DMS 273 (cell line): ENCODE measurements at regions not wholly inside any gene's neighbourhood (a gene's known extent, or its start where the extent isn't known, plus 50 kb on each side); places are given as distances from the start of the nearest gene placed in this dataset.

ENCODE experiments used
- DNase-seq: peaks from one replicate; lab custom pipeline; 2025; ENCODE audit not compliant: unreplicated experiment; lab: John Stamatoyannopoulos, UW

GRCh38 chr4:175369087-175369486 is 443.0 kb downstream of the GPM6A start:
- DNase-seq: no peak

GRCh38 chr4:175371091-175371490 is 441.0 kb downstream of the GPM6A start:
- DNase-seq: no peak

DNA sequence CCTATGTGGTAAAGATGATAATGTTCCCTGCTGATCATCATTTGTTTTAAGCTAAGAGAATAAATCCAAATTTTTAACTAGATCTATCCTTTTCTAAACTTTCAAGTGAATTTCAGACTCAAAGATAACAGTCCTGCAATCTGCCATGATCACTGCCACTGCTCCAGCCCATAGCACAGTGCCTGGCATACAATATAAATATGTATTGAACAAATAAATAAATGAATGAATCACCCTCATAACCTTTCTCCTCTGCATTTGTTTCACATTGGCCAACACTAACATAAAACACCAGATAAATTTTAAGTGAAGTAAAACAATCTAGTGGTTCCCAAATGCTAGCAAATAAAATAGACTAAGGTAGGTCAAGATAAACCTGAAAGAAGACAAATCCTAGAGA is 439.0 kb downstream of the GPM6A start:
- DNase-seq: no peak

DNA sequence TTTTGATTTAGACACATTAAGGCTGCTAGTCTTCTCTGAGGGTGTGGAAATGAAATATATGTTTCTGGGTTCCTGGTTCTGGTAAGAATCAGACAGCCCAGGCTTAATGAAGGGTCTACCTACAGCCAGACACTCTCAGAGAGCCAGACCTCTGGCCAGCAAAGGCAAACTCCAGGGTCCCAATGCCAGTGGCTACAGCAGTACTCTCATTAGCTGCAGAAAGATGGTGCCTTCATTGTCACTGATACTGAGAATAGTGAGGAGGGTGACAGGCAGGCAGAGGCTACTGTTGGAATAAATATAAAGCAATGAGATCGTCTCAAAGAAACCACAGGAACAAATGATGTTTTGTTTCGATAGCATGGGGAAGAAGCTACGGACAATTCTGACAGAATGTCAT is 437.6 kb downstream of the GPM6A start:
- DNase-seq: no peak

- DNase-seq: no peak
These were observed 435.6 kb downstream of the GPM6A start for GRCh38 chr4:175376287-175376977.

DNA sequence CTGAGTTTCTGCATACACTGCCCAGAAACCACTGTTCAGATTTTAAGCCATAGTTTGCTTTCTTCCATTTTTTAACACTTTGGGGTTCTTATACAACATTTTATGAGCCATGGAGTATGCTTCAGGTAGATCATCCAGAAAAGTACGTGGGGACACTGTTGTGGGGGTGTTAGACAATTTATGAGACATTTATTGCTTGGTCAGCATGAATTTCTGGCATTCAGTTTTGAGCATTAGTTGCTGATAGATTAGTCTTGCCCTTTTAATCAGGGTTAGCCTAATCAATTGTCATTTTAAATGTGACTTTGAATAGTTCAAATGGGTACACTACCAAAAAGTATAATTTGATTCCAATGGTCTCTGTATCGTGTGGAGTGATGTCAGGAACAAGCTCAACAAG is 434.9 kb downstream of the GPM6A start:
- DNase-seq: no peak

DNA sequence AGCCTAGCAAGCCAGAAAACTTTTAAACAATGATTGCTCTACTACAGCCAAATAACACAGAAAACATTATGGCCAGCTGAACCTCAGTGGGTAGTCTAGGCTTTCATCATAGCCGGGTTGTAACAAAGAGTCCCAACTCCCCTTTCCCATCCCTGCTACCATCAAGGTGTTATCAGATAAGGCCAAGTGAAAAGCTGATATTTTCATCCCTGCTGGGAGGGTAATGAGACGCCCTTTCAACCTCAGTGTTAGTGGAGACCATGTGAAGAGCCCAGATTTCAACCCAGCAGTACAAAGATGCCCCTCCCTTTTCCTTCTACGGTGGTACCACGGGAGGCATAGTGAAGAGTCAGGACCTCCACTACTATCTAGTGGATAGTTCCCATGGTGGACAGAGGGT is 433.7 kb downstream of the GPM6A start:
- DNase-seq: no peak

DNA sequence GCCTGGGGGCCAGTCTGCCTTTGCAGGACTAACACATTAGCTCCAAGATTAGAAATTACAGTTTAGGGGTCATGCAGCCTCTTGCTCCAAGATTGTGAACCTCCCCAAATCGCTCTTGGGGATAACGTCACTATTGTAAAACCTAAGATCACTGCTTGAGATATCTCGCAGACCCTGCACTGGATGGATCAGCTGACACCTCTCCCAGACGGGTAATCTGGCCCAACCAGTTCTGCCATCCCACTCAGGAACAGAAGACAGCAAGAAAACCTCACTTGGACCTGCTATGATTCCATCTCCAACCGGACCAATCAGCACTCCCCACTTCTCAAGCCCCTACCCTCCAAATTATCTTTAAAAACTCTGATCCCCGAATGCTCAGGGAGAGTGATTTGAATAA is 431.2 kb downstream of the GPM6A start:
- no peak for DNase-seq

DNA sequence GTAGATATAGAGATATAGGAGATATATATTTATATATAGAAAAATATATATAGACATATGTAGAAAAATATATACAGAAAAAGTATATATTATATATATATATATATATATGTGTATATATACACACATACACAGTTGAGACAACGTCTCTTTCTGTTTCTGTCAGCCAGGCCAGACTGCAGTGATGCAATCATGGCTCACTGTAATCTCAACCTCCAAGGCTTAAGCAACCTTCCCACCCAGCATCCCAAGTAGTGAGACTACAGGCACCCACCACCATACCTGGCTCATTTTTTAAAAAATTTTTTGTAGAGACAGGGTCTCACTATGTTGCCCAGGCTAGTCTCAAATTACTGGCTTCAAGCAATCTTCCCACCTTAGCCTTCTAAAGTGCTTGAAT is 426.3 kb downstream of the GPM6A start:
- no peak for DNase-seq

DNA sequence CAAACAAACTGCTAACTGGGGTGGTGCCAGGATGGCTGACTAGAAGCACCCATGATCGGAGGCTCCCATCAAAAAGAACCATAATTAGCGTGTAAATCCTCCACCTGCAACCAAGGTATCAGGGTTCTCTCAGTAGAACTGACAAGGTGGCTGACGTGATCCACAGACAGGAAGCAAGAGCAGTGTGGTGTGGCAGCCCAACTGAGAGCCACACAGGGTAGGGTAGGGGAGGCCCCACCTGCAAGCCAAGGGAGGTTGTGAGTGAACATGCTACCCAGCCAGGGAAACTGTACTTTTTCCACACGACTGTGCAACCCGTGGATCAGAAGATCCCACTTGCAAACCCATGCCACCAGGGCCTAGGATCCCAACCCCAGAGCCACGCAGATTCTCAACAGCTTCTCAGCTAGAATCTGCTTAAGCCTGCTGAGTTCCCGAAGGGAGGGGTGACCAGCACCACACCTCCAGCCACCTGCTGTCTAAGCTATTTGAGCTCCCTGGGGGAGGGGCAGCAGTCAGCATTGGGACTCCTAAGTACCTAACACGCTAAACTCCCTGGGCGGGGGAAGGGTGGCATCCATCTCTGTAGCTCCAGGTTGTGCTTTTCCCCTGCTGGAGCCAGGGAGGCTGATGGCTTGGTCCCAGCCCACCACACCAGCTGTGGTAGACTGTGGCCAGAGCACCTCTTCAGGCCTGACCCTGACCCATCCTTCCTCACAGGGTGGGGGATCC is 425.1 kb downstream of the GPM6A start:
- no peak for DNase-seq

GRCh38 chr4:175394208-175394607 is 417.9 kb downstream of the GPM6A start:
- no peak for DNase-seq

DNA sequence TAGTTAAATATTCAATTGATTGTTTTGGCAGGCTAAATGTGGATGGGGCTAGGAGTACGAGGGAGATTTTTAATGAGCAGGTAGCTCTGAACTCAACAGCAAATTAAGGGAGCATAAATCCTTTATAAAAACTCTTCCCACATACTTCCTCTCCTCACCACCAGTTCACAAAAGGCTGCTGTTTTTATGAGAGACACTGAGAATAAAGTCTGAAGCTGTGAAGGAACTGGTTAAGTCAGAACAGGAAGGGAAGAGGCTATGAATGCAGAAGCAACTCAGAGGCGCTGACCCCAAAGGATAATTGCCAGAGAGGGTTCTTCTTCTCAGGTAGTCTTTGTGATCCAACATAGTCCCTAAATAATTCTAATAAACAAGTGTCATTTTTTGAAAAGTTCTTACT is 406.1 kb downstream of the GPM6A start:
- DNase-seq: no peak

DNA sequence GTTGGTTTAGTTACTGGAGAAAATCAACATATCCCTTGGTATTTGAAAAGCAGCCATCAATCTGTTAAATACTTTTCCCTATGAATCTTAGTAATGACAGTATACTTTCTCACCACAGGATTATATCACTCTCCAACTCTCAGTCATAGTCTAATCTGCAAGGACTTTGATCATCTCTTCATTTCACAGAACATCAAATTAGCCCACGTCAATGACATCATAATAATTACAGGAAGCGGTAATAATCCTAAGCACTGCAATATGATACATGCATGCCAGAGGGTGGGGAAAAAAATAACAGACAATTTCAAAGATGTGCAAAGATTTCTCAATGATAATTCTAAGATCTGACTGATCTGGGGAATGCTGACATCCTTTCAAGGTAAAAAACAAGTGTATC is 404.1 kb downstream of the GPM6A start:
- DNase-seq: no peak

DNA sequence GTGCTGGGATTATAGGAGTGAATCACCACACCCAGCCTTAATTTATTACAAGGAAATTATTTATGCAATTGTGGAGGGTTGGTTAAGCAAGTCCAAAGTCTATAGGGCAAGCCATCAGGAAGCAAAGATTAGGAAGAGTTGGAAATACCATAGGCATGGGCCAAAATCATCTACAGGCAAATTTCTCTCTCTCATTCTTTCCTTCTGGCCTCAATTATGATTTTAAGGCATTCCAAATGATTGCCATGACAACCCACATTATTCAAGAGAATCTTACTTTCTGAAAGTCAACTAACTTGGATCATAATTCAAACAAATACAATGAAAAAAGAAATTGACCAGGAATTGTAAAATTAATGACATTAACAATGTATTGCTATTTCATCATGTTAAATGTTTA is 400.8 kb downstream of the GPM6A start:
- DNase-seq: no peak

- DNase-seq: no peak
These were observed 399.9 kb downstream of the GPM6A start for GRCh38 chr4:175412161-175412560.

DNA sequence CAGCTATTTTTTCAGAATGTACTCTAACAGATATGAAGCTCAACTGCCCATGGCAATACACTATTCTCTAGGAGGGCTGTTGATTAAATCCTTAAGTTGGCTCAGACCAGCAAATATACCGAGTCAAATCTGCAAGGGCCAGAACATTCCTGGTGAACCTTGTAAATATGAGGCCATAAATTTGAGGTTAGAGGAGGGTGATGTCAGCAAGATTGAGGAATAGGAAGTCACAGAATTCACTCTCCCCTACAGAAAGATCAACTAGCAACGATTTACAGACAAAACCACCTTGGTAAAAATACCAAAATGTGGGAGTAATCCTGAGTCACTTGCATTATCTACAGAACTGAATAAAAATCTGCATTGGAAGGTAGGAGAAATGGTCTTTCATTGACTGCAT is 399.3 kb downstream of the GPM6A start:
- DNase-seq: no peak

GRCh38 chr4:175413561-175413960 is 398.5 kb downstream of the GPM6A start:
- DNase-seq: no peak

- DNase-seq: no peak
These were observed 397.5 kb downstream of the GPM6A start for GRCh38 chr4:175414602-175415001.

GRCh38 chr4:175418516-175418915 is 393.5 kb downstream of the GPM6A start:
- DNase-seq: no peak

GRCh38 chr4:175419236-175419718 is 392.8 kb downstream of the GPM6A start:
- DNase-seq: no peak

- no peak for DNase-seq
These were observed 390.6 kb downstream of the GPM6A start for GRCh38 chr4:175421506-175421905.

DNA sequence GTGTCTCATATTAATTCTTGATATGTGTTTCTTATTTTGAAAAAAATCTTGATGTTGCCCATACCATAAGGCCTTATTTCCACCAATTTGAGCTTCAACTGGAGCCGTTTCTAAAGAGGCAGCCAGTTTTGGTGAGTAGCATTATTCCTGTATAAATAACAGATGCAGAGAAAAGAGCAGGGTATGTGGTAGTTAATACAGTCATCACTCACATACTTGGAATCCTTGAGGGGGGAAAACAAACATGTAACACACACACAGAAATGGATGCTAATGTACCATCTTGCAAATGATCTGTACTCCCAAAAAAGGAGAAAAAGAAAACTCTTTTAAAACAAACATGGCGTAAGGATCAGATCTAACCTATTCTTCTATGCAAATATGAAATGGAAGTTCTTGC is 389.7 kb downstream of the GPM6A start:
- no peak for DNase-seq

DNA sequence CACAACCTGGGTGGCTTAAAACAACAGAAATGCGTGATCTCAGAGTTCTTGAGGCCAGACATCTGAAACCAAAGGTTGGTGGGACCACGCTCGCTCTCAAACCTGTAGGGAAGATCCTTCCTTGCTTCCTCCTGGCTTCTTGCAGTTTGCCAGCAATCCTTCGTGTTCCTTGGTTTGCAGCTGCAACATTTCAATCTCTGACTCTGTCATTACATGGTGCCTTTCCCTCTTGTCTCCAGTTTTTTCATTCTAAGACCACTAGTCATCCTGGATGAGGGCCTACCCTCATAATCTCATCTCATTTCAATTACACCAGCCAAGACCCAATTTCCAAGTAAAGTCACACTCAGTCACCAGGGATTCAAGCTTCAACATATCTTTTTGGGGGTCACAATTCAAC is 388.0 kb downstream of the GPM6A start:
- DNase-seq: no peak
